ENCODE measurements at regions not wholly inside any gene's neighbourhood (a gene's known extent, or its start where the extent isn't known, plus 50 kb on each side); places are given as distances from the start of the nearest gene placed in this dataset.

DNA sequence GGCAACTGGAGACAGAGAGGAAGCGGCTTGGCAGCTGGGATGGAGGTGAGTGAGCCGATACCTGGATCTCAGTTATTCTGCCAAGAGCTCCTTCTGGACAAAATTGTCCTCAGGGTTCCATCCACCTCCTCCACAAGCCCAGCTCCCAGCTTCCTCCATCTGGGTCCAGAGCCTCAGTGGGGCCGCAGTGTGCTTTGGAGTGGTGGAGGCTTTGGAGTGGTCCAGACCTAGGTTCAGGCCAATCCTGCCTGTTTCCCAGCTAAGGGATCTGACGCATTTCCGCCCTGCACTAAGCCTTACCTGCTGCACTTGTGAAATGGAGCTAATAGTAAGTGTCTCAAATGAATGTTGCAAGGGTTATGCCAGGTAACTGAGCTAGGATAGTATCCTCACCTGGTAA is 355.7 kb upstream of the SHH start:
- Histone ChIP-seq H3K27ac (ENCODE audit: low read depth in 1 of 2, low read length in 2 of 2) (no peak overlapping the region), H3K27me3 (ENCODE audit: control insufficient read depth in 4 of 4, insufficient read depth in 4 of 4, low read length in 3 of 4) (no peaks in the 10 kb centered on the region), H3K4me1 (ENCODE audit: control insufficient read depth in 4 of 4, insufficient read depth in 4 of 4, low read length in 3 of 4) (no peaks in the 10 kb centered on the region), H3K4me3 (ENCODE audit: low read depth in 1 of 3, low read length in 3 of 3) (no peak overlapping the region), H3K9me3 (ENCODE audit: control insufficient read depth in 4 of 4, low read length in 3 of 4) (no peaks in the 10 kb centered on the region), H3K36me3 (ENCODE audit: control insufficient read depth in 4 of 4, insufficient read depth in 3 of 4, low read depth in 1 of 4, low read length in 3 of 4) (no peaks in the 10 kb centered on the region), H3K9ac (ENCODE audit: low read depth in 1 of 2, low read length in 2 of 2) (no peak overlapping the region)
- DNase-seq (ENCODE audit: low spot score): no peak
- WGBS: 95% methylated on average over 5 of the region's 5 CpGs
- no peak for TF ChIP-seq MAX (IDR thresholded peaks at IDR 0.05)
- no peak for TF ChIP-seq FOXA1 (IDR thresholded peaks at IDR 0.05)
- TF ChIP-seq GABPA (IDR thresholded peaks at IDR 0.05 in 1 of 2, conservative IDR thresholded peaks at IDR 0.05 in 1 of 2): no peak
- no peak for TF ChIP-seq HNF4G (IDR thresholded peaks at IDR 0.05)
- TF ChIP-seq, protein P1, sequence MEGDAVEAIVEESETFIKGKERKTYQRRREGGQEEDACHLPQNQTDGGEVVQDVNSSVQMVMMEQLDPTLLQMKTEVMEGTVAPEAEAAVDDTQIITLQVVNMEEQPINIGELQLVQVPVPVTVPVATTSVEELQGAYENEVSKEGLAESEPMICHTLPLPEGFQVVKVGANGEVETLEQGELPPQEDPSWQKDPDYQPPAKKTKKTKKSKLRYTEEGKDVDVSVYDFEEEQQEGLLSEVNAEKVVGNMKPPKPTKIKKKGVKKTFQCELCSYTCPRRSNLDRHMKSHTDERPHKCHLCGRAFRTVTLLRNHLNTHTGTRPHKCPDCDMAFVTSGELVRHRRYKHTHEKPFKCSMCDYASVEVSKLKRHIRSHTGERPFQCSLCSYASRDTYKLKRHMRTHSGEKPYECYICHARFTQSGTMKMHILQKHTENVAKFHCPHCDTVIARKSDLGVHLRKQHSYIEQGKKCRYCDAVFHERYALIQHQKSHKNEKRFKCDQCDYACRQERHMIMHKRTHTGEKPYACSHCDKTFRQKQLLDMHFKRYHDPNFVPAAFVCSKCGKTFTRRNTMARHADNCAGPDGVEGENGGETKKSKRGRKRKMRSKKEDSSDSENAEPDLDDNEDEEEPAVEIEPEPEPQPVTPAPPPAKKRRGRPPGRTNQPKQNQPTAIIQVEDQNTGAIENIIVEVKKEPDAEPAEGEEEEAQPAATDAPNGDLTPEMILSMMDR (IDR thresholded peaks at IDR 0.05; ENCODE audit: low read depth, low read length, missing input control): no peak
- TF ChIP-seq RXRA (IDR thresholded peaks at IDR 0.05): no peak
- TF ChIP-seq TAF1 (conservative IDR thresholded peaks at IDR 0.05): no peak
- TF ChIP-seq YY1 (IDR thresholded peaks at IDR 0.05): no peak
- TF ChIP-seq RAD21 (IDR thresholded peaks at IDR 0.05): no peak
- no peak for TF ChIP-seq SP1 (IDR thresholded peaks at IDR 0.05)
- TF ChIP-seq FOXA2 (IDR thresholded peaks at IDR 0.05): no peak
- TF ChIP-seq EGR1 (IDR thresholded peaks at IDR 0.05; ENCODE audit: low read depth in 2 of 2): no peak

DNA sequence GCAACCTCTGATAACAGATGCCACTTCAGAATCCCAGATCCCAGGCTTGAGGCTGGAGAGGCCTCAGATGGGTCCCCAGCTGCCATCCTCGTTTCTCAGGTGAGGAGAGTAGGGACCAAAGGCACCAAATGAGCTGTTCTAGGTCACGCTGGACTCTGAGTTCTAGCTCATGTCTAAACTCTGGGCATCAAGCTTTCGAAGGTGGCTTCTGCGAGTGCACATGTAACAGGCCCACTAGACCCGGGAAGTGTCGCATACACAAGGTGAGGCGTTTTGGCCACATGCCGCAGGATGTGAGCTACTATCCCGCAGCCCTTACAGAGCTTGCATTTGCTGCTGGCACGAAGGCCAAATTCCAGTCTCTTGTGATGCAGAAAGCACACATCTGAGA is 355.1 kb upstream of the SHH start:
- DNase-seq (ENCODE audit: low spot score): no peak
- 90% methylated on average over 10 of the region's 10 CpGs for WGBS

More for the DNA sequence above, 355.1 kb upstream of the SHH start:
- Histone ChIP-seq H3K9ac (ENCODE audit: low read depth in 1 of 2, low read length in 2 of 2) (no peak overlapping the region), H3K36me3 (ENCODE audit: control insufficient read depth in 4 of 4, insufficient read depth in 3 of 4, low read depth in 1 of 4, low read length in 3 of 4) (no peaks in the 10 kb centered on the region), H3K4me3 (ENCODE audit: low read depth in 1 of 3, low read length in 3 of 3) (no peak overlapping the region), H3K27me3 (ENCODE audit: control insufficient read depth in 4 of 4, insufficient read depth in 4 of 4, low read length in 3 of 4) (no peaks in the 10 kb centered on the region), H3K9me3 (ENCODE audit: control insufficient read depth in 4 of 4, low read length in 3 of 4) (no peaks in the 10 kb centered on the region), H3K27ac (ENCODE audit: low read depth in 1 of 2, low read length in 2 of 2) (no peak overlapping the region), H3K4me1 (ENCODE audit: control insufficient read depth in 4 of 4, insufficient read depth in 4 of 4, low read length in 3 of 4) (no peaks in the 10 kb centered on the region)
- TF ChIP-seq ATF3 (IDR thresholded peaks at IDR 0.05) (no peak), FOXA1 (IDR thresholded peaks at IDR 0.05) (no peak), MAX (IDR thresholded peaks at IDR 0.05) (no peak), FOXA2 (IDR thresholded peaks at IDR 0.05) (no peak), RXRA (IDR thresholded peaks at IDR 0.05) (no peak), GABPA (IDR thresholded peaks at IDR 0.05 in 1 of 2, conservative IDR thresholded peaks at IDR 0.05 in 1 of 2) (no peak), SP1 (IDR thresholded peaks at IDR 0.05) (no peak), NR2F2 (IDR thresholded peaks at IDR 0.05) (no peak), REST (IDR thresholded peaks at IDR 0.05) (no peak), HNF4G (IDR thresholded peaks at IDR 0.05) (no peak), HNF4A (conservative IDR thresholded peaks at IDR 0.05) (no peak), YY1 (IDR thresholded peaks at IDR 0.05) (no peak), TAF1 (conservative IDR thresholded peaks at IDR 0.05) (no peak)
- TF ChIP-seq, protein P1 (IDR thresholded peaks at IDR 0.05; ENCODE audit: low read depth, low read length, missing input control): no peak
